ENCODE measurements at regions not wholly inside any gene's neighbourhood (a gene's known extent, or its start where the extent isn't known, plus 50 kb on each side); places are given as distances from the start of the nearest gene placed in this dataset.

GRCh38 chr15:35671981-35672380 lies 126.0 kb upstream of the DPH6 start:
- TF ChIP-seq, protein P1, sequence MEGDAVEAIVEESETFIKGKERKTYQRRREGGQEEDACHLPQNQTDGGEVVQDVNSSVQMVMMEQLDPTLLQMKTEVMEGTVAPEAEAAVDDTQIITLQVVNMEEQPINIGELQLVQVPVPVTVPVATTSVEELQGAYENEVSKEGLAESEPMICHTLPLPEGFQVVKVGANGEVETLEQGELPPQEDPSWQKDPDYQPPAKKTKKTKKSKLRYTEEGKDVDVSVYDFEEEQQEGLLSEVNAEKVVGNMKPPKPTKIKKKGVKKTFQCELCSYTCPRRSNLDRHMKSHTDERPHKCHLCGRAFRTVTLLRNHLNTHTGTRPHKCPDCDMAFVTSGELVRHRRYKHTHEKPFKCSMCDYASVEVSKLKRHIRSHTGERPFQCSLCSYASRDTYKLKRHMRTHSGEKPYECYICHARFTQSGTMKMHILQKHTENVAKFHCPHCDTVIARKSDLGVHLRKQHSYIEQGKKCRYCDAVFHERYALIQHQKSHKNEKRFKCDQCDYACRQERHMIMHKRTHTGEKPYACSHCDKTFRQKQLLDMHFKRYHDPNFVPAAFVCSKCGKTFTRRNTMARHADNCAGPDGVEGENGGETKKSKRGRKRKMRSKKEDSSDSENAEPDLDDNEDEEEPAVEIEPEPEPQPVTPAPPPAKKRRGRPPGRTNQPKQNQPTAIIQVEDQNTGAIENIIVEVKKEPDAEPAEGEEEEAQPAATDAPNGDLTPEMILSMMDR (IDR thresholded peaks at IDR 0.05): no peak
- no peak for TF ChIP-seq POLR2AphosphoS5 (IDR thresholded peaks at IDR 0.05; ENCODE audit: low read depth, low read length)
- TF ChIP-seq REST (IDR thresholded peaks at IDR 0.05; ENCODE audit: insufficient read depth in 1 of 2, low read depth in 2 of 2, low read length in 1 of 2): no peak
- TF ChIP-seq SIN3A (IDR thresholded peaks at IDR 0.05; ENCODE audit: borderline replicate concordance, insufficient read depth, low read depth, low read length): no peak

Measured in Panc1 (cell line).